GM21423 (cell line): ENCODE measurements at regions not wholly inside any gene's neighbourhood (a gene's known extent, or its start where the extent isn't known, plus 50 kb on each side); places are given as distances from the start of the nearest gene placed in this dataset.
"Not testable (repeated sequence)": the region's sequence is repeated elsewhere in the genome, so short reads cannot be mapped to it uniquely, and the experiment has no call there.

Source experiments
- ATAC-seq: cut with Tn5 transposase; IDR thresholded peaks from one replicate; pipeline ENCODE4 v1.9.1; 2021; ENCODE audit warnings: mild to moderate bottlenecking, moderate library complexity; ENCODE audit not compliant: unreplicated experiment

- no peak for ATAC-seq
These were observed 110.6 kb upstream of the MEF2A start for GRCh38 chr15:99454941-99455788.

- ATAC-seq: no peak
These were observed 110.0 kb upstream of the MEF2A start for GRCh38 chr15:99455789-99456160.

- no peak for ATAC-seq
These were observed 101.6 kb upstream of the MEF2A start for GRCh38 chr15:99464137-99464536.

GRCh38 chr15:99466701-99467337 is 99.0 kb upstream of the MEF2A start:
- no peak for ATAC-seq

- no peak for ATAC-seq
These were observed 98.5 kb upstream of the MEF2A start for GRCh38 chr15:99467338-99467720.

GRCh38 chr15:99467853-99468464 is 97.8 kb upstream of the MEF2A start:
- no peak for ATAC-seq

GRCh38 chr15:99470204-99470603 is 95.6 kb upstream of the MEF2A start:
- ATAC-seq: not testable (repeated sequence)

- ATAC-seq: no peak
These were observed 93.2 kb upstream of the MEF2A start for GRCh38 chr15:99472416-99473145.

- ATAC-seq: no peak
These were observed 91.5 kb upstream of the MEF2A start for GRCh38 chr15:99473981-99474906.

- ATAC-seq: no peak
These were observed 90.7 kb upstream of the MEF2A start for GRCh38 chr15:99474909-99475753.

GRCh38 chr15:99475754-99476412 is 89.9 kb upstream of the MEF2A start:
- no peak for ATAC-seq

GRCh38 chr15:99476413-99477222 is 89.2 kb upstream of the MEF2A start:
- ATAC-seq: peak; percentile 62

- no peak for ATAC-seq
These were observed 87.9 kb upstream of the MEF2A start for GRCh38 chr15:99477791-99478471.

GRCh38 chr15:99478977-99479376 is 86.8 kb upstream of the MEF2A start:
- no peak for ATAC-seq

GRCh38 chr15:99480016-99480810 is 85.6 kb upstream of the MEF2A start:
- no peak for ATAC-seq

- ATAC-seq: no peak
These were observed 84.5 kb upstream of the MEF2A start for GRCh38 chr15:99481113-99481950.
